GM21390 (cell line): ENCODE measurements at regions not wholly inside any gene's neighbourhood (a gene's known extent, or its start where the extent isn't known, plus 50 kb on each side); places are given as distances from the start of the nearest gene placed in this dataset.

ENCODE experiments used
- ATAC-seq: cut with Tn5 transposase; IDR thresholded peaks from one replicate; pipeline ENCODE4 v1.9.1; 2021; ENCODE audit not compliant: unreplicated experiment

DNA sequence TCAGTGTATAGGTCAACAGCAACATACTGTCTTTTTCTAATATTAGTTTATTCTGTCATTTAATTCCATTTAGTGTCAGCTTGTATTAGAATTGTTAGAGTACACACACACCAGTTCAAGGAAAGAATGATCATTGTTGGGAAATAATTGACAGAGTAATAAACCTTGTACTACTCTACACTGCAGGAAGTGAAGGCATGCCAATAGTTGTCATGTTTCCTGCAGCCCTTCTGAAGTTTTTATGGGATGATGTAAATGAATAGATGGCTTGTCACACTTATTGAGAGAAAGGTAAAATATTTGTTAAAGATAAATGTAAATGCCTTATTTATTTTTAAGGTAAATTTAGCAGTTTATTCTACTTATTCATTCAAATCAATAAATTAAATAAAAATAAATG lies 306.9 kb upstream of the KLHL1 start:
- no peak for ATAC-seq

DNA sequence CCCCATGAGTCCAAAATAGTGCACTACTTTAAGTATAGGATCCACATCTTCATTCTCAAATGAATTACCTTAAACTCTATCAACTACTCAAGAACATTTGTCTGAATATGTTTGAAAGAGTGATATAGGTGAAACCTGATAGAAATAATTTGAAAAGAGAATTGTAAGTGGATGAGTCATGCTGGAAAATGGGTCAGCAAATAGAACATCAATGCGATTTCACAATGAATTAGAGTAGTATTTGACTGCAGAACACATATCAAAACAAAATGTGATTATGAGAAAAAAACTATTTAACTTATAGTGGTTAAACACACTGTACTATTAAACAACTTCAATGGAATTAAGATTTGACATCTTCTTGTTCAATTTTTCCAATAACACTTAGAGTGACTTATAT lies 300.6 kb upstream of the KLHL1 start:
- ATAC-seq: no peak

DNA sequence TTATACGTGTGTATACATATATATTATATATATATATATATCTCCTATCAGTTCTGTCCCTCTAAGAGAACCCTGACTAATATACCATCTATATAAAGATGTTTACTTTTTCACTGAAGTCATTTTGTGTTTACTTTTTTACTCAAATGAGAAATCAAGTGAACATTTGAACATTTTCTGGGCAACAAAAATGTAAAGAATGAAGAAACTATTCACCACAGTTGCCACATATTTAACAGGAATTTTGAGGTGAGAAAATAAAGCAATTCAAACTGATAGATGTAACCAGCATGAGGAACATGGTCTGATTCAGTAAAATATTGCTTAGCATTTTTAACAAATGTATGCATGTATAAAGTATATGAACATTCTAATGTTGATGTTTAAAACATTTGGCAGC lies 299.2 kb upstream of the KLHL1 start:
- ATAC-seq: no peak

DNA sequence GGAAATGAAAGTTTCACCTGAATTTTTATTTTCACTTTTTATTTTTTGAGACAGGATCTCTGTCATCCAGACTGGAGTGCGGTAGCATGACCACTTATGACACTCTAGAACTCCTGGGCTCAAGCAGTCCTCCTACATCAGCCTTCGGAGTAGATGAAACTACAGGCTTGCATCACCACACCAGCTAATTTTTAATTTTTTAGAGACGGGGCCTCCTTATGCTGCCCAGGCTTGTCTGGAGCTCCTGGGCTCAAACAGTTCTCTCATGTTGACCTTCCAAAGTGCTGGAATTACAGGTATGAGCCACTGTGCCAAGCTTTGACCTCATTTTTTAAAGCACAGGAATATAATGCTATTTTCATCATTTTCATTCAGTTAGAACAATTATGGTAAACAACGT lies 297.0 kb upstream of the KLHL1 start:
- no peak for ATAC-seq

DNA sequence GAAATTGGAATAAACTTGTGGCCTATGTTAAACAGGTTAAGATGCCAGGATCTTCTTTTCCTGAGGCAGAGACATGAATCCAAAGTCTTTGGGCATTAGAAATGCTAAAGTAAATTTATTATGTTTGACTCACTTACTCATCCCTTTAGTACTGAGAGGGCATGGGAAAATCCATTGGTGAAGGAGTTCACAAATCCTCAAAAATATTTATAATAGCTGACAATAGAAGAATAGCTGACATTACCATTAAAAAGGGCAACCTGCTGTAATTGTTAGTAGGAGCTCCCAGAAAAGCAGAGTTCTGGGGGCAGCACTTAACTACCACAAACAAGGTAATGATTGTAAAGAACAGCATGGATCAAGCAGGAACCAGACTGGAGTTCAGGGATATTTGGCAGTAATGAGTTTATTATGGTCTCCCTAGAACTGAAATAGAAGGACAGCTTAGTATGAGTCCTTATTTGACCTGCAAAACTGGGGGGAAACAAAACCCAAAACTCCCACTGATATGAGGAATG lies 285.8 kb upstream of the KLHL1 start:
- no peak for ATAC-seq

DNA sequence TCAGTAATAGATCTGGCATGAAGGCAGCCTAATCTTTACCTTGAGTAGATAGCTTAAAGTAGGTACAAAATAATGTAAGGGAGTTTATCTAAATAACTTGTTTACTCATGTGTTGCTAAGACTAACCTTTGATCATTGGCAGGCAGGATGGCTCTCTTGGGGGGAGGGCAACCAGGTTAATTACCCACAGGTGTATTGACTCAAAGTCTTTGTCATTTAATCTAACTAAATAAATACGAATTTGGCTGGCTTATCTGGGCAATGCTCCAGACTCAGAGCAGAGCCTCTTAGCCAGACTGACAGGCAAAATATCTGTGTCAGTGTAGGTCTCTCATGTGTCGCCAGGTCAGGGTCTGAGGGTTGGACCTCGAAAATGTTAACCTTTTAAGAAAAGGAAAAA lies 283.4 kb upstream of the KLHL1 start:
- no peak for ATAC-seq

DNA sequence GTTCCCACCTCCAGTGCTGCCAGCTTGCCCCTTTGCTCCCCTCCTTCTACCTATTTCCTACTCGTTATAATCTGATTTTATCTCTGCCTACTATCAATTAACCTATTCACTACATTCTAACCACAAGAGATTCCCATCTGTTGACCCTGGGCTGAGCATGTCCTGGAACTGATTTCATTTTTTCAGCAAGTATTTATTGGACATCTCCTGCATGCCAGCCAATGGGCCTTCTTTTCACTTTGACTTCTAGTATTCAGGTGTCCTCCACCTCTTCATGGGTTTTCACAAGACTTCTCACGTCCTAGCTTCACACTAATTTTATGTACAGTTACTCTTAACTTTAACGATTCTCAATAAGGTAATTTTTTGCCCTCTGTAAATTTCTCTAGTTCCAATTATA lies 282.7 kb upstream of the KLHL1 start:
- no peak for ATAC-seq

DNA sequence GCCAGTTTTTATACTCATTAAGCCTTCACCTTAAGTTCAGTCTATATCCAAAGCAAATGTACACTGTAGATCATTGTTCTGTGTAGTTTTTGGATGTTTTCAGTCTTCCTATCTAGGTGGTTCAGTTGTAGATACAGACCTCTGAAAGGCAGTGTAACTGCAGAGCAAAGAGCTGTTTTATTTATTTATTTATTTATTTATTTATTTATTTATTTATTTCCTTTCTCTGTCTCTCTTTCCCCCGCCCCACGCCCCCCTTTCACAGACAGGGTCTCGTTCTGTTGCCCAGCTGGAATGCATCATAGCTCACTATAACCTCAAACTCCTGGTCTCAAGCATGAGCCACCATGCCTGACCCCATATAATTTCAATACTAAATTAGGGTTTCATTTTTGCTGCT lies 281.8 kb upstream of the KLHL1 start:
- ATAC-seq: no peak

DNA sequence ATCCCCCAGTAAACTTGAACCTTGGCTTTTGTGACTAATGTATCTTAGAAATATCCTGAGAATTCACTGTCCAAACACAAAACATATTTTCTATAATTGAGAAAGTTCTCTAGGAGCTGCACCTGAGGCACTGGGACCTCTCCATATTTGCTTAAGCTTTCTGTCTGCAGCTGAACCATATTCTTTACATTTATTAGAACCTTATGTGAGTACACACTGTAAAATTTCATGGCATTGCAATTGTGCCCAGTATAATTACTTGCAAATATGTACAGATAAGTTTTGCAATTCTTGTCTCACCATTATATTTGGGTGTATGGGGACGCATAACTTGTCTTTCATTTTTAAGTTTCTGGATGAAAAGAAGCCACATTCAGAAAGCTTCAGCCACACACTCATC lies 280.7 kb upstream of the KLHL1 start:
- ATAC-seq: no peak

DNA sequence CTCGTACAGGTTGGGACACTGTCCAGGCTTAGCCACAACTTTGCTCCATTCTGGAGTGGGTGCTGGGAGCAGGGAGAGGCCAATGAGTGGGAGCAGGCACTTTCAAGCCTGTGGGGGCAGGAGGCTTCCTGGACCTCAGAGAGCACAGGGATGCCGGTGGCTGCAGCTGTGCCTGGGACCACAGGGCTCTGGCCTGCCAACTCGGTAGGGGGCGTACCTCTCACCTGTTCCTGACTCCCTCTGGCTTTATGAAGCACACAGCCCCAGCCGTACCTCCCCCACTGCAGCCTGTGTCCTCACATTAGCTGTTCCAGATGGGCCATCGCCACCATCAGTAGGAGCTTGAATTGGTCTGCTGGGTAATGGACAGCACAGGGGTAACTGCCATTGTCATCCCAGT lies 278.7 kb upstream of the KLHL1 start:
- ATAC-seq: no peak

DNA sequence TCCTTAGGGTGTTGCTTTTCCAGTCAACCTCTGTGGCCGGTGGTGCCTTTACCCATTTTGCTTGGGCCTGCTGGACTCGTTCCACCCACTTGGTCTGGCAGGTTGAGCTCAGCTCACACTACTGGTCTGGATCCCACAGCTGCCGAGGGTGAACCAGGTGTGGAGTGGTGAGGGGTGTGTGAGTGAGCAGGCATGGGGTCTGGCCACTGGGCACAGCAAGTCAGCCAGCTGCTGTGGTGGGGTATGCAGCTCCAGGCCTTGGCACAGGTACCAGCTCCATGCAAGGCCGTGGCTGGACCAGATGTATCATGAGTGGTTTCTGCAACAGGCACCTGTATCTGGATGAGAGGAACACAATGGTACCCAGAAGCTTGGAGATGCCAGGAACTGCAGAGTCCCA lies 277.6 kb upstream of the KLHL1 start:
- no peak for ATAC-seq

DNA sequence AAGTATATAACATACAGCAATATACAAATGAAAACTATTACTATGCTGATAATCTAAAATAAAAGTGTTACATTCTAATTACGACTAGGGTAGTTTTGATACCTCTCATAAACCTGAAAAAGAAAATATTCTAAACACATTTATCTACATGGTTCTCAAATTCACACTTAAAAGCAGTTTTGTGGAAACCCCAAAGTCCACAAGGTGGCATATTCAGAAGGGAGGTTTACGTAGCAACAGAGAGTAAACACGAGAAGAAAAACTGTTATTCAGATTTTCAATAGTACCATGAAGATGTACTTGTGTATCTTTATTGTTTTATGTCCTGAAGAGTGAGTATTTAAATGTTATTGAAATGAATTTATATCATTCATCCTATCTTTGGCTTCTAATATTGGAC lies 275.9 kb upstream of the KLHL1 start:
- no peak for ATAC-seq

DNA sequence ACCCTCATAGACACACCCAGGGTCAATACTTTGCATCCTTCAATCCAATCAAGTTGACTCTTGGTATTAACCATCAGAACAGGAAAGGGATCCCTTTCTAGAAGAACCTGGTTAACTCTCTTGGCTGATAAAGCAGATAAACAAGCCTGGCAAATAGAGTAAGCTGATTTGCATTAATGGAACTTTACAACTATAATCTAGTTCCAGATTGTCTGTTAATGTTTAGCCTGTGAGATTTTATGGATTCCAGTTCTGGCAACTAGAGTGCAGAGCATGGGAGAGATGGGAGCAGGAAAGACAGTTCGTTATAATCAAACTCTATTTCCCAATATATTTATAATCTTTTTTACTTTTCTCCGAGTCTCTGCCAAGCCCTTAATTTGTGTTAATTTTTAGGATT lies 272.6 kb upstream of the KLHL1 start:
- ATAC-seq: no peak

DNA sequence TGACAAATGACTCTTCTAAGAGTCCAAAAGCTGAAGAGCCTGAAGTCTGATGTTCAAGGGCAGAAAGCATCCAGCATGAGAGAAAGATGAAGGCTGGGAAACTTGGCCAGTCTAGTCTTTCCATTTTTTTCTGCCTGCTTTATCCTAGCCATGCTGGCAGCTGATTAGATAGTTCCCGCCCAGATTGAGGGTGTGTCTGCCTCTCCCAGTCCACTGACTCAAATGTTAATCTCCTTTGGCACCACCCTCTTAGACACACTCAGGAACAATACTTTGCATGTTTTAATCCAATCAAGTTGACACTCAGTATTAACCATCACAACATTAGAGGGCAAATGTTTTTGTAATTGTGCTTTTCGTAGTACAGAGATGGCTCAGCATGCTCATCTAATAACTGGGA lies 267.5 kb upstream of the KLHL1 start:
- ATAC-seq: no peak

DNA sequence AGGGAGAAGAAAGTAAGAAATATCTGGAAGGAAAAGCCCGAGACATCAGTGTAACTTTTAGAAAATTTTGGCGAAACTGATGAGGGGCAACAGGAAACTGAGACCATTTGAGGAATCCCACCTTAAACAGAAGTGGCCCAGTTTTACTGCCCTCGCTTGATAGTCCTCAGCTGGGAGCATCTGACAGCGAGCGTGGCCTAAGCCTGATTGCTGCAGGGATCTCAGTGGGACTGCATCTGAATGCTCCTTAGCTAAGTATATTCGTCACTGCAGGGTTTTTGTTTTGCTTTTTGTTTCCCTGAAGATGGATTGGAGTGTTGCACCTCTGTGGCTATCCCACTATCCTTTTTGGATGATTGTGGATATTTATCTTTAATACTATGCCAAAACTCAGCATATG lies 262.7 kb upstream of the KLHL1 start:
- ATAC-seq: no peak

DNA sequence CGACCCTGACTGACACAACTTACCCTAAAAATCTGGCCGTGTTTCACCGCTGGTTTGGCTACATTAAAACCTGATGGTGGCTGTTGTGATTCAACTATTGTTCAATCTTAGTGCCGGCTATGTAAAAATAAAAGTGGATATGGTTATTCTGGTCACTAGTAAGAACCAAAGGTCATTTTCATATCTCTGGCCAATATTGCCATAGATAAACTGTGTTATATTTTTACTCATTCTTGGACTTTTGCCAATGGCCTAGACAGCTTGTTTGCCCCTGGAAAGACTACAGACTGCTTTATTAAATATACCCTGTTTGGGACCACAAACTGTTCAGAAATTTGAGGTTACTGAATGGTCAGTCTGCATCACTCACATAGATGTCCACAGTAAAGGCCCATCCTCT lies 258.5 kb upstream of the KLHL1 start:
- no peak for ATAC-seq

DNA sequence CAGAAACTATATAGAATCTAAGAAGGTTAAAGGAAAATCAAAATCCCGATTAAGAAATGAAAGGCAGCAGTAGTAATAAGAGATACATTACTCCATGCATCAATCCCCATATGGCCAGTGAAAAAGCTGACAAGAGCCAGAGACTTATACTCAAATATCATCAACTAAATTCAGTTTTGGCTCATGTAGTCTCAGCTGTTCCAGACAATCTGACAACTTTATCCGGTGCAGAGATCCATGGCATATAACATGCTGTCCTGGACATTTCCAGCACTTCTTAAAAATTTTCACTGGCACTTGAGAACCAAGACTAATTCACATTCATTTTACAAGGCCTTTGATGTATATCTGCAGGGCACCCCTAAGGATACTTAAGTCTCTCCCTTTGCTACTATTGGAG lies 255.7 kb upstream of the KLHL1 start:
- ATAC-seq: no peak

DNA sequence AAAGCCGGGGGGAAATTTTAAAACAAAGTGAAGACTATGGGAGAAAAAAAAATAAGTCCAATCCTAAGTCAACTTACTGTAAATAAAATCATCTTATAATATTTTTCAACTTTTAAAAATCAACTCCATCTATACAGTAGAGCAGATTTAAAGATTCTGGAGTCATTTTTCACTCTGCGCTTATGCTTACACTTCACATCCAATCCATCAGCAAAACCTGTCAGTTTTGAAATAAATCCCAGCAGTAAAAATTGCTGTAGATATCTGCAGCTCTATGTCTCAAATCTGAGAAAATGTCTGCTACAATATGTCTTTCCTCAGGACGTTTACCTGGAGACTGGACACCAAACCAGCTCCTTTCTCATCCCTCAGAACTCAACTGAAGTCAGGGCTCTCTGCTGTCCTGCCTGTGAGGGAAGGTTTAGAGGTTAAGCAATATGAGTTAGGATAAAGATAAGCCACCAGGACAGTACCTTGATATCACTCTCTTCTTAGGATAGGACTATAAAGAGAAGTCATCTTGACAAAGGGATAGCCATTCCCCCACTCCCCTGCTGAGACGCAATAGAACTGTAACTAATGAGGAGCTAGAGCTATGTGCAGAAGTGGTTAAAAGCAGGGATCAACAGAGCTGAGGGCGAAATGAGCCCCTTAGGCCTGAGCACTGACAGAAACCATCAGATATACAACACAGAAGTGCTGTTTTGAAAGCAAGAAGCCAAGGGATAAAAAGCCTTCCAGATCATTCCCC lies 254.7 kb upstream of the KLHL1 start:
- no peak for ATAC-seq

DNA sequence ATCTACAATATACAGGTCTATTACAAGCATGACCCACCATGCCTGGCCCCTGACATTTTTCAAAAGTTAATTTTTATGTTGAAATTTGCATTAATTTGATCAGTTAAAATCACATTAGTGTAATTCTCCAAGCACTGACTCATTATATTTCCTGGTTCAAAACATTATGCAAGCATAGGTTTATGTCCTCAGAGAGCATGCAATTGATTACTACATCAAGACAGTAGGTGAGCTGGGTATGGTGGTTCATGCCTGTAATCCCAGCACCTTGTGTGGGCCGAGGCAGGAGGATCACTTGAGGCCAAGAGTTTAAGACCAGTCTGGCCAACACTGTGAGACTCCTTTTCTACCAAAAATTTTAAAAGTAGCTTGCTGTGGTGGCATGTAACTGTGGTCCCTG lies 248.8 kb upstream of the KLHL1 start:
- ATAC-seq: no peak

DNA sequence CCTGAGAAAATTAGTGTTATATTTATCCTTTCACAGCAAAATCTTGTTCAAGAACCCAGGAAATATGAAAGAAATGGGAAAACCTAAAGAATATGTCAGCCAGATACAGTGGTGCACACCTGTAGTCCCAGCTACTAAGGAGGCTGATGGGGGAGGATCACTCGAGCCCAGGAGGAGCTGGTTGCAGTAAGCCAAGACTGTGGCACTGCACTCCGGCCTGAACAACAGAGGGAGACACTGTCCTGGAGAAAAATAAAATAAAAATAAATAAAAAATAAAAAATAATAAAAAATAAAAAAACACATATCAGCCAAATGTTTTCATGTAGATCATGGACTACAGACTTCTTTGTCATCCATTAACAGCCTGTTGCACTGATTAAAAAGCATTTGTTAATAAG lies 244.8 kb upstream of the KLHL1 start:
- no peak for ATAC-seq

DNA sequence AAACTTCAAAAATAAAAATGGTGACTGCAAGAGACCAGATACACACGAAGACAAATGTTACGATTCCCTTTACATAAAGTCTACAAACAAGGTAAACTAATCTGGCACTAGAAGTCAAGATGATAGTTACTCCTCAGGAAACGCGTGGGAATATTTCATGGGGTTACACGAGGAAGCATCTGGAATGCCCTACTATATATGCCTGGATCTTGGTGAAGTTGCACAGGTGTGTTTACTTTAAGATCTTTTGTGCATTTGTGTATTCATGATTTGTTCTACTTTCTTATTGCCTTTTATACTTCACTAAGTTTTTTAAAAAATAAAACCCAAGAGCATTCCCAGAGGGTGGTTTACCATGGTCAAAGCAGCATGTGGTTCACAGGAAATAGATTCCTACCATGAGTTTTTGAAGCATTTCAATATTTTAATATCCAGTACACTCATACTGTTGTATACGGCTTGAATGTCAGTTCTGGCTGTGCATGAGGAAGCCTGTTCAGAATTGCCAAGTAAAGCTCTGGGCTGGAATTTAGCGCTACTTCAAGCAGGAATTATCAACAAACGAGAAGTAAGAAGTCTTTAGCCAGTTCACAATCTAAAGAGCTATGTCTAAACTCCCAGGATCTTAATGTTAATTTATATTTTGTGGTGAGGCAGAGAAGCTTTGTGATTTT lies 239.8 kb upstream of the KLHL1 start:
- ATAC-seq: no peak

DNA sequence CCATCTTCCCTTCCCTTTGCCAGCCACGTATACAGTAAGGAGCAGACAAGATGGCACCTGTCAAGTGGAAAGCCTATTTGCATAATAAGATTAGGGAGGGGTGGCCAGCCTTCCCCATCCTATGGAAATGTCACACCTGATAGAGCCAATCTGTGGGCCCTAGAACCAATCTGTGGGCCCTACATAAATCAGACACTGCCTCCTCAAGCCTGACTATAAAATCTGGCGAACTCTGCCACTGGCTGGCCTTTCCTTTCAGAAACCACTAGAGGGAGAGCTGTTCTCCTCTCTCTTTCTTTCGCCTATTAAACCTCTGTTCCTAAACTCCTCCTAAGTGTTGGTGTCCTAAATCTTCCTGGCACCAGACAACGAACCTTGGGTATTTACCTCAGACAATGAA lies 231.5 kb upstream of the KLHL1 start:
- no peak for ATAC-seq

DNA sequence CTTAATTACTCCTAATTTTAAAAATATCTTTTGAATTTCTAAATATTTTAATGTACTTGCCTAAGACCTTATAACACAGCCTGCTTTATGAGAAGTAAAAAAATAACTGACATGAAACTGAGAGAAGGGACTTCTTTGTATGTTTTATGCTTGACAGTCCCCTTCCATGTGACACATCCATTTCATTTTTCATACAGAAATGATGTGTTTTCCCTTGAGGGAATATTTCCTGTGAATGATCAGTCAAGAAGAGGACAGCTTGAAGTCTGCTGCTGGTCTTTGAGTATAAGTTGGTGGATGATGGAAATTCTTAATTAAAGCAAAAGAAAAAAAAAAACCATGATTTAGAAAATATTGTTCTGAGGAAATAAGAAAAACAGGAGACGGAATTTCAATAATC lies 230.4 kb upstream of the KLHL1 start:
- no peak for ATAC-seq
